Smooth muscle cell (in vitro differentiated cells): ENCODE measurements at regions not wholly inside any gene's neighbourhood (a gene's known extent, or its start where the extent isn't known, plus 50 kb on each side); places are given as distances from the start of the nearest gene placed in this dataset.

Experiments
- DNase-seq: peaks from one replicate; lab custom pipeline; 2025; ENCODE audit not compliant: unreplicated experiment; lab: John Stamatoyannopoulos, UW
- H2AFZ ChIP-seq: fragments of 200-600 bp; sonication (generic); 2 replicates; pipeline ENCODE4 v1.6.0; 2016; ENCODE audit warnings: antibody characterized with exemption, low read depth, mild to moderate bottlenecking
- H3F3A ChIP-seq: fragments of 200-600 bp; sonication (generic); 2 replicates; pipeline ENCODE4 v1.6.0; 2017; ENCODE audit warnings: antibody characterized with exemption, low read depth
- H3K27ac ChIP-seq: fragments of 200-600 bp; sonication (generic); 2 replicates; pipeline ENCODE4 v1.5.1; 2016; ENCODE audit warnings: low read depth, mild to moderate bottlenecking
- H3K27me3 ChIP-seq: fragments of 200-600 bp; sonication (generic); 2 replicates; pipeline ENCODE4 v1.6.1; 2016; ENCODE audit warnings: low read depth, mild to moderate bottlenecking
- H3K36me3 ChIP-seq: fragments of 200-600 bp; sonication (generic); 2 replicates; pipeline ENCODE4 v1.5.1; 2016; ENCODE audit warnings: low read depth
- H3K4me1 ChIP-seq: fragments of 200-600 bp; sonication (generic); 2 replicates; pipeline ENCODE4 v1.5.1; 2016; ENCODE audit warnings: low read depth
- H3K4me2 ChIP-seq: fragments of 200-600 bp; sonication (generic); 2 replicates; pipeline ENCODE4 v1.6.0; 2016; ENCODE audit warnings: mild to moderate bottlenecking
- H3K4me3 ChIP-seq: fragments of 200-600 bp; sonication (generic); 2 replicates; pipeline ENCODE4 v1.5.1; 2016; ENCODE audit warnings: mild to moderate bottlenecking
- H3K79me2 ChIP-seq: fragments of 200-600 bp; sonication (generic); 2 replicates; pipeline ENCODE4 v1.6.0; 2016; ENCODE audit warnings: low read depth, mild to moderate bottlenecking
- H3K9ac ChIP-seq: fragments of 200-600 bp; sonication (generic); 2 replicates; pipeline ENCODE4 v1.6.0; 2016; ENCODE audit warnings: low read depth
- H3K9me3 ChIP-seq: fragments of 200-600 bp; sonication (generic); replicated peaks from 2 replicates; pipeline ENCODE4 v1.5.1; 2016; ENCODE audit warnings: low read depth
- H4K20me1 ChIP-seq: fragments of 200-600 bp; sonication (generic); 2 replicates; pipeline ENCODE4 v1.6.0; 2016; ENCODE audit warnings: low read depth
- WGBS: methylation state at CpG from one replicate; pipeline ENCODE4 v1.1.7; 2016; ENCODE audit warnings: low lambda C conversion rate; 5-methylcytosine and 5-hydroxymethylcytosine counted together
- TF ChIP-seq, protein P1 (sequence below): fragments of 200-600 bp; sonication (generic); IDR thresholded peaks from 2 replicates; pipeline ENCODE4 v1.5.1; 2017; ENCODE audit warnings: borderline replicate concordance, mild to moderate bottlenecking, antibody characterized with exemption; ENCODE audit not compliant: insufficient read depth, poor library complexity, severe bottlenecking

DNA sequence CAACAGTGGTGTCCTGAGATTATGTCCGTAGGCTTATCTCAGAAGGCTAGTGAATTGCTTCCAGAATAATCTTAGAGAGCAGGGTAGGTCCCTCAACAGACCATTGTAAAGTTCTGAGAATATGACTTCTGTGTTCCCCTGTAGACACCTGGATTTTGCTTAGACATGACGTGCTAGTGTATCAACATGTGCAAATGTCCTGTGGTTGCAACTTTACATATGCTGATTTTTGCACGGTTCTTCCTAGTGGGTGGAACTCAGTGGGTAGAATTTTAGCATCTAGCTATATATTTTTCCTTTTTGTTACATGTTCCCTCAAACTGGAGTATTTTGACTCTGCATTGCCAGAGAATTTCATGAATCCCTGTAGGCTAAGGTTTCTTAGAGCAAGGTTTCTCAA, 459.2 kb downstream of the RNF144B start:
- H3K4me3 ChIP-seq, result no peak overlapping the region
- WGBS, result 91% methylated on average over 3 of the region's 3 CpGs
- no peak overlapping the region for H3K27ac ChIP-seq
- H3K79me2 ChIP-seq, result no peaks in the 10 kb centered on the region
- no peaks in the 10 kb centered on the region for H3F3A ChIP-seq
- no peak overlapping the region for H2AFZ ChIP-seq
- H3K27me3 ChIP-seq, result no peaks in the 10 kb centered on the region
- H3K4me2 ChIP-seq, result no peak overlapping the region
- TF ChIP-seq, protein P1, sequence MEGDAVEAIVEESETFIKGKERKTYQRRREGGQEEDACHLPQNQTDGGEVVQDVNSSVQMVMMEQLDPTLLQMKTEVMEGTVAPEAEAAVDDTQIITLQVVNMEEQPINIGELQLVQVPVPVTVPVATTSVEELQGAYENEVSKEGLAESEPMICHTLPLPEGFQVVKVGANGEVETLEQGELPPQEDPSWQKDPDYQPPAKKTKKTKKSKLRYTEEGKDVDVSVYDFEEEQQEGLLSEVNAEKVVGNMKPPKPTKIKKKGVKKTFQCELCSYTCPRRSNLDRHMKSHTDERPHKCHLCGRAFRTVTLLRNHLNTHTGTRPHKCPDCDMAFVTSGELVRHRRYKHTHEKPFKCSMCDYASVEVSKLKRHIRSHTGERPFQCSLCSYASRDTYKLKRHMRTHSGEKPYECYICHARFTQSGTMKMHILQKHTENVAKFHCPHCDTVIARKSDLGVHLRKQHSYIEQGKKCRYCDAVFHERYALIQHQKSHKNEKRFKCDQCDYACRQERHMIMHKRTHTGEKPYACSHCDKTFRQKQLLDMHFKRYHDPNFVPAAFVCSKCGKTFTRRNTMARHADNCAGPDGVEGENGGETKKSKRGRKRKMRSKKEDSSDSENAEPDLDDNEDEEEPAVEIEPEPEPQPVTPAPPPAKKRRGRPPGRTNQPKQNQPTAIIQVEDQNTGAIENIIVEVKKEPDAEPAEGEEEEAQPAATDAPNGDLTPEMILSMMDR, result no peak
- no peaks in the 10 kb centered on the region for H3K36me3 ChIP-seq
- DNase-seq, result no peak
- no peaks in the 10 kb centered on the region for H3K9me3 ChIP-seq
- H4K20me1 ChIP-seq, result no peaks in the 10 kb centered on the region
- H3K9ac ChIP-seq, result no peak overlapping the region
- no peaks in the 10 kb centered on the region for H3K4me1 ChIP-seq

DNA sequence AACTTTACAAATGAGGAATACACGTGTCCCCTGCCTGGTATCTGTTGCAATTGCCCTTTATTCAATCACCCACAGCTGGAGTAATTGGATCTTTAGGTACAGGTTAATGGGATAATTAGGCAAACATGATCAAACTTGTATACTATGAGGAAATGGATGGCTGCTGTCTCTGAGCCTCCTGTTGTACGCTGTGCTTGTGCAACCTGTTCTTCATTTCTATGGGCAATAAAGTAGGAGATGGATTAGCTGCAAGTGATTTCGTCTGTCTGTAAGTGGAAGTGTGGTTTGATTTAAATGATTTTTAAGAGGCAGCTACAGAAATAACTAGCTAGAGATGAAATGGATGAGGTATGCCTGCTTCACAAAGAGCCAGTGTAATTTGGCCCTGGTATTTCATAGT, 474.1 kb downstream of the RNF144B start:
- Histone ChIP-seq H3K27me3 (no peaks in the 10 kb centered on the region), H3K36me3 (no peaks in the 10 kb centered on the region), H2AFZ (no peak overlapping the region), H3K27ac (no peak overlapping the region), H3K9me3 (no peaks in the 10 kb centered on the region), H4K20me1 (no peaks in the 10 kb centered on the region), H3K9ac (no peak overlapping the region), H3K4me3 (no peak overlapping the region), H3K4me1 (no peaks in the 10 kb centered on the region), H3F3A (no peaks in the 10 kb centered on the region), H3K4me2 (no peak overlapping the region), H3K79me2 (no peaks in the 10 kb centered on the region)
- WGBS, result 21% methylated on average over 3 of the region's 3 CpGs
- no peak for DNase-seq
- TF ChIP-seq, protein P1, result no peak

- no peaks in the 10 kb centered on the region for H3K4me1 ChIP-seq
- H3K4me3 ChIP-seq, result no peak overlapping the region
- H3K4me2 ChIP-seq, result no peak overlapping the region
- TF ChIP-seq, protein P1, result no peak
- H3K79me2 ChIP-seq, result no peaks in the 10 kb centered on the region
- no peak overlapping the region for H3K9ac ChIP-seq
- no peaks in the 10 kb centered on the region for H3K36me3 ChIP-seq
- H3F3A ChIP-seq, result no peaks in the 10 kb centered on the region
- H4K20me1 ChIP-seq, result no peaks in the 10 kb centered on the region
- H3K27ac ChIP-seq, result no peak overlapping the region
- no peaks in the 10 kb centered on the region for H3K9me3 ChIP-seq
- no peaks in the 10 kb centered on the region for H3K27me3 ChIP-seq
- DNase-seq, result no peak
- WGBS, result 80% methylated on average over 2 of the region's 2 CpGs
- no peak overlapping the region for H2AFZ ChIP-seq
Measured at GRCh38 chr6:18883268-18883667, 496.1 kb downstream of the RNF144B start.

GRCh38 chr6:18883851-18884250, 496.7 kb downstream of the RNF144B start:
- H3K9me3 ChIP-seq, result no peaks in the 10 kb centered on the region
- H3K9ac ChIP-seq, result no peak overlapping the region
- no peaks in the 10 kb centered on the region for H3K36me3 ChIP-seq
- no peak overlapping the region for H3K27ac ChIP-seq
- no peaks in the 10 kb centered on the region for H3K27me3 ChIP-seq
- no peak overlapping the region for H2AFZ ChIP-seq
- TF ChIP-seq, protein P1, result no peak
- H4K20me1 ChIP-seq, result no peaks in the 10 kb centered on the region
- no peaks in the 10 kb centered on the region for H3F3A ChIP-seq
- DNase-seq, result no peak
- H3K4me3 ChIP-seq, result no peak overlapping the region
- H3K79me2 ChIP-seq, result no peaks in the 10 kb centered on the region
- no peak overlapping the region for H3K4me2 ChIP-seq
- no peaks in the 10 kb centered on the region for H3K4me1 ChIP-seq
- WGBS, result 91% methylated on average over 3 of the region's 3 CpGs
